NCI-H460 (cell line): ENCODE measurements at regions not wholly inside any gene's neighbourhood (a gene's known extent, or its start where the extent isn't known, plus 50 kb on each side); places are given as distances from the start of the nearest gene placed in this dataset.

Experiments used
- DNase-seq: peaks from one replicate; pipeline ENCODE4 v3.0.0-alpha.2; 2016; ENCODE audit warnings: low read depth; ENCODE audit errors: extremely low read depth

DNA sequence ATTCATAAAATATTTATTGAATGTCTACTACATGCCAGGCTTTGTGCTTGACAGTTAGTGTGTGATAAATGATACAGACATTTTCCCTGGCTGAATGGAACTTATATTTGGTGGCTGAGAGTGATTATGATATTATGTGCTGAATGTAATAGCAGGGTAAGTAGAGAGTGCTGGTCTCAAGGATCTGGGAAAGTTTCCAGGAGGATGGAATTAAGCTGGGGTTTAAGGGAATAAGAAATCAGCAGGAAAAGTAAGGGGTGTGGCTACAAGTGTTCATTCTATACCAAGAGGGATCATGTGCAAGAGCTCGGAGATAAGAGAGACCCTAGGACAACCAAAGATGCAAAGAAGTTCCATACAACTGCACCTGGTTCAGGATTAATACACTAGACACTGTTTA is 500.1 kb upstream of the CFAP20DC start:
- DNase-seq, result no peak

DNA sequence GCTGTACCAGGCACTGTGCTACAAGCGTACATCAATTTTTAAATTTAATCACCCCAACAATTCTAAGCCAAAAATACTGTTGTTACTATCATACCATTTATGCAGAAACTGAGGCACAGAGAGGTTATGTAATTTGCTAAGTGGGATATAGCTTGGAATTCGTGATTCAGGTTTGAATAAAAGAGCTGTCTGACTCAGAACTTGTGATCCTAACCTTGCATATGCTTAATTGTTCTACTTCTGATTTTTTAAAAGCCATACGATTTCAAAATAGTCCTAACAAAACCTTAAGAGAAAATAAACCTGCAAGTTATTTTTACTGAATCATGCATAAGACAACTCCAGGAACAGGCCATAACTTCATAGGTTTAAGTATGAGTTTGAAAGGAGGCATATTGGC is 498.0 kb upstream of the CFAP20DC start:
- DNase-seq, result no peak

DNA sequence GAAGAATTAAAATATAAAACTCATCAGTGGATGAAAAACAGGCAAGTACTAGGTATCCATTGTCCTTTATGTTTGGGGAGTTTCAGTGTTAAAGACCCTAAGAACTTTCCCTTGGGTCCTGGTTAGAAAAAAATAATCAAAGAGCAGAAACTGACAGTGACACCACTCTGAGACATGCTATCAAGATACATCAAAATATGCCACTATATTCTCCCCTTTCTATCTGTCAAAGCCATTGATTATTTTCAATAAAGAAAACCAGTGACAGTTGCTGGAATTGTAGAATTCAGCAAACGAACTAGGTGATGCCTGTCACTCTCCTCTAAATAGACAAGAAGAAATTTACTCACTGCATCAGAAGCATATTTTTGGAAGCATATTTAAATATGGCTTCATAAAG is 496.7 kb upstream of the CFAP20DC start:
- DNase-seq, result no peak

DNA sequence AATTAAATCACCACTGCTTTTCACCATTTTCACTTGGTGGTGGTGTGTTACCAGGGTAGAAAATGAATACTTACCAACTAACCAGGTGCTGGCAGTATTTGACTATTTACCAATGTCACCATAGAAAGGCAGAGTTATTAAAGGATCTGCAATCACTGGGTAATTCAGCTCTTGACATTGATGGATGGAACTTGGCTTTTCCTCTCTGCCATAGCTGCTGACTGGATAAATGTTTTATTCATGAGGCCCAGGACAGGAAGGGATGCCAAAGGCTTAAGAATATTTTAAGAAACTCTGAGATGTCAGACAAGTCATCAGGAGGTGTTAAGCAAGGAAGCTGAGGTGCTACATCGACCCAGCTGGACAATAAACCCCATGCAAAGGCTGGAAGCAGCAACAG is 495.5 kb upstream of the CFAP20DC start:
- no peak for DNase-seq

DNA sequence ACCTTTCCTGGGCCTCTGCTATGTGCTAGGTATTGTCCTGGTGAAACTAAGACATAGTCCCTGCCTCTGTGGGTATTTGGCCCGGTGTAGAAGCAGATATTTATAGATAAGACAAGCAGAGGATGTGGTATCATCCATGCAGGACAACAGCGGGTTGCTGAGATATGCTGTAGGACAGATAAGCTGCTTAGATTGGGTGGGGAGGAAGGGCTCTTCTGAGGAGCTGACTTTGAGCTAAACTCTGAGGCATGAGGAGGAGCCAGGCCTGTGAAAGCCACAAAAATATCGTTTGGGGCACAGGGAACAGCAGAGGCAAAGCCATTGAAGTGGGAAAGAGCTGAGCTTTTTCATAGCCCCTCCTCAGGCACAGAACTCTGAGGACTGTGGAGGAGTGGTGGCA is 492.5 kb upstream of the CFAP20DC start:
- DNase-seq, result no peak

DNA sequence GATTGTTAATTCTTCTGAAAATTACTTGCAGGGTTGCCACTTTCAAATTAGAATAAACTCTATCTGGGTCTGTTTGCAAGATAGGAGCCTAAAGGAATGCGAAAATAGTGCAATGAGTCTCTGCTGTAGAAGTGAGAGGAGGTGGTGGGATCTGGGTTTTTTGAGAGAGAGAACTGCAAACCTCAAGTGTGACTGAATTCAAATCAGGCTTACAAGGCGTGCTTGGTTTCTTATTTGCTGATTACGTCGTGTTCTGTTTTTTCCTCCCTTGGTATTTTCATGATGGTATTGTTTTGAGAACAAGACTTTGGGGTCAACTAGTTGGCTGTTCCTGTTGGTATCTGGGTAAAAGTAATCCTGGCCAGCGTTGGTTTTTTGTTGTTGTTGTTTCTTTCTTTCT is 490.9 kb upstream of the CFAP20DC start:
- DNase-seq, result no peak

DNA sequence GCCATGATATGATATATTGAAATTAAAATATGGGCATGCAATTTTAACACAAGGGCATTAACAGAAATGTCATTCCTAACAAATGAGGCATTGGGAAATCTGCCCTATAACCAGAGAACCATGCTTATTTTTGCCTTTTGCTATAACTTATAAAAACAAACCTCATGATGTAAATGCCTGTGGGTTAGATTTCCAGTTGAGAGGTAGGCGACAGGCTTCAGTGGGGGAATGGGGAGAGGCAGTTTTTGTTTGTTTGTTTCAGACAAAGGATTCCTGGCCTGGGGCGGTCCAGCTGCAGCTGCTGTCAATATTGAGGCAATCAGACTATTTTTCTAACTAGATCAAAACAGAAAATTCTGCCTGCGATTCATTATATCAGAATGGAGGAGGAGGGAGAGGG is 490.4 kb upstream of the CFAP20DC start:
- DNase-seq, result no peak

DNA sequence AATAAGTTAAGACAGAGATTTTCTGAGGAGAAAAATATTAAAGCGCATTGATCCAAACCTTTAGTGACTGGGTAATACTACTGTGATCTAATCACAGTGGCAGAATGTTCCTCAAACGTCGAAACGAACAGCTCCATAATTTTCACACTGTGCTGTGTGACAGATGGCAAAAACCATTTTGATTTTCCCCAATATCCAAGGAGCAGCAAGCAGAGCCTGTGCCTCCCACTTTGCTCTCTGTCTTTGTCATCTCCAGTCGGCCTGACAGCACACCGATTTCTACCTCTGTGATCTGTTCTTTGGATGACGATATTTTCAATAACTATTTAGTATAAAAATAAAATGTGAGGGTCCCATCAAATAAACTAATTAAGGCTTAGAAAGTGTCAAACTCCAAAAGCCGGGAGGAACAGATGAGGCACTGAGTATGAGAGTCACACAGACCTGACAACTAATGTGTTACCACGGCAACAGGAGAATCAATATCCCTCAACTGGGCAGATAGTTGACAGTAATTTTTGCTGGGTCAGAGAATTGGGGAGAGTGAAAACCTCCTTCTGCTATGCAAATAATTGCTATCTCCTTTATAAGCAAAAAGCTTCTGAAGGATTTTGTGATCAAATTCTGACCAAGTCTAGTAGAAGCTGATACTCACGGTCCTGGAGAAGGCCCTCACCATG is 489.1 kb upstream of the CFAP20DC start:
- no peak for DNase-seq

DNA sequence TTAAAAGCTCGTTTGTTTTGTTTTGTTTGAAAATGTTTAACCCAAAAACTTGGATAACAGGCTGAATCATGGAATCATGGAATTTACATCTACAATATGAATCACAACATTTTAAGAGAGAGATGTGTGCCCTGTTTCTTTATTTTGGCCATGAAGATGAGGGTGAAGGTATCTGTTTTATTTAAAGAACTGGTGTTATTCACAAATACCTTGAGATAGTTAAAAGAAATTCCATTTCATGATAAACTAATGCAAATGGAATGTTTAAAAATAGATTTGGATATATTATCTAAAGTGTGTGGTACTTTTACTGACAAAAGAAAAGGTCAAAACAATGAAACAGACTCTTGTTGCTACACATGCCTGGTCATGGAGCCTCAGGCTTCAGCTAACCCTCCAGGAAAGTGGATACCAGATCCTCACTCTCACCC is 486.0 kb upstream of the CFAP20DC start:
- no peak for DNase-seq

DNA sequence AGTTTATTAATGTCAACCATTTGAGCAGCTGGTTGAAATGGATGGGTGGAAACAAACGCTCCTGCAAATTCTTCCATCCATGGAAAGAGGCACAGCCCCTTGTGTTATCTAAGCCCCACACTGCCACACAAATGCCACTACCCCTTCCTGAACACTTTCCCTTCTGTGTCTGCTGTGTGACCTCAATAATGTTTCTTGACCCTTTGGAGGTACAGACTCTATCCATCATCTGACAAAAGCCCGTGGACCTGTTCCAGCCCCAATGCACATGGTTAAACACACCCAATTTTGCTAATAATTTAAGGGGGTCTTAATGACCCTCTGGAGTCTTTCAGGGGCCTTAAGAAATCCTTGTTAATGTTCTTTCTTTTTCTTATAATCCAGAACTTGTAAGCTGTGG is 482.2 kb upstream of the CFAP20DC start:
- DNase-seq, result no peak

DNA sequence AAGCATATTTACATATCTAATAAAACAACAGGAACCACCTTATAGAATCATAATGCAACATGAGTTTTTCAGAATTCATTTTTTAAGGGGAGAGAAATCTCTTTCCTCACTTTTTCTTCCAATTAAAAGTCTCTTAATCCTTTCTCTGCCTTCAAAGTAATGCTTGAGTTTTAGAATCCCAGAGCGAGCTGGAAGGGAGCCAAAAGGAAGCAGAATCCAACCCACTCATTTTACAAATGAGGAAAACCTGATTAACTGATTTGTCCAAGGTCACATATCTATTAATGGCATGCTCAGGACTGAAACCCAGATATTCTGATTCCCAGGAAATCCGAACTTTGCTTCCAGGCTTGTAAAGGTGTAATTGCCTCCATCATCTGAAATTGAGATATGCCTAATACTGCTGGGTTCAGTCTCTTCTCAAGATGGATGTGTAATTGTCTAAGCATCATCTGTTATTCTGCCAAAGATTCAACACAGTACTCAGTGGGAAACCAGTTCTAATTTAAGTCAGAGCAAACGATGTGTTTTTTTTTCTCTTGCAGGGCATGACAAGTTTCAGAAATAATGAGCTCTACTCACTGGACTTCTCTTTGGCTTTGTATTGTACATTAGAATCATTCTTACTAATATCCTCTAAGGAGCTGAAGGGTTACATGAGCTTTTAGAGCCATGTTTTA is 481.4 kb upstream of the CFAP20DC start:
- no peak for DNase-seq

DNA sequence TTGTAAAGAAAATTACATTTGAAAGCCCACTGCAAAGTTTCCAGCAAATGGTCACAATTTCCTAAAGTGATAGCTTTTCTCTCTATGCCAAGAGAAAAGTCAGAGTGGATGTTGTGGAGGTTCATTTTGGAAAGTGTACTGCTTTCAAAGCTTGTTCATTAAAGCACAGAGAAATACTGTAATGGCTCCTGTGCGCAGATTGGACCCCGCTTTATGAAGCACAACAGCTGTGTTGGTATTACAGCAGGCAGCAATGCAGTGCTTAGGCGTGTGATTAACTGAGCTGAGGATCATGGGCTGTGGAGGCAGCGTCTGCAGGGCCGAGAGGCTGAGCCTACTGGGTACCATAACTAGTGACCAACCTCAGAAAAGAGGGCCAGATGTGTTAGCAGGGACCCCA is 478.4 kb upstream of the CFAP20DC start:
- no peak for DNase-seq

DNA sequence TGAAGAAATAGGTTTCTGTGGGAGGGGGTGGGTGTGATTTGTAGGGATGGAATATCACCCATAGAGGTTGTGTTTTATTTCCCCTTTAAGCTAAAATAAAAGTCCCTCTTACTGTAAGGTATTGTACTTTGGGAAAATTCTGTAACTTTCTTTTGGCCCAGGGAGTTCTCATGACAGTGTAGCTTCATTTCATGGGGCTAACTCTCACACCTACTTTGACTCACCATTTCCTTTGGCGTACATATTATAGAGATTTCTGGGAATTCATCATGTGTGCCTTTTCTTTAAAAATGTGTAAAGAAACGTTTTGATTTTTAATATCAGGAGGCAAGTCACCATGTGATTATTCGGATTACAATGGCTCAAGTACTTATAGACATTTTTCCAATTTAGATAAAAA is 477.7 kb upstream of the CFAP20DC start:
- no peak for DNase-seq

DNA sequence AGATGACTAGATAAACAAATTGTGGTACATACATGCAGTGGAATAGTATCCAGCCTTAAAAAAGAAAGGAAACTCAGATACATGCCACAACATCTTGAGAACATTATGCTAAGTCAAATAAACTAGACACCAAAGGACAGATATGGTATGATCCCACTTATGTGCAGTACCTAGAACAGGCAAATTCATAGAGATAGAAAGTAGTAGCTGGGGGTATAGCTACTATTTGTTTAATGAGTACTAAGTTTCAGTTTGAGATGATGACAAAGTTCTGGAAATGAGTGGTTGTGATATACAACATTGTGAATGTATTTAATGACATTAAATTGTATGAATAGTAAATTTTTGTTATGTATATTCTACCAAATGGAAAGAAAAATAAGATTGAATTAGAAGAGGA is 477.2 kb upstream of the CFAP20DC start:
- DNase-seq, result no peak

DNA sequence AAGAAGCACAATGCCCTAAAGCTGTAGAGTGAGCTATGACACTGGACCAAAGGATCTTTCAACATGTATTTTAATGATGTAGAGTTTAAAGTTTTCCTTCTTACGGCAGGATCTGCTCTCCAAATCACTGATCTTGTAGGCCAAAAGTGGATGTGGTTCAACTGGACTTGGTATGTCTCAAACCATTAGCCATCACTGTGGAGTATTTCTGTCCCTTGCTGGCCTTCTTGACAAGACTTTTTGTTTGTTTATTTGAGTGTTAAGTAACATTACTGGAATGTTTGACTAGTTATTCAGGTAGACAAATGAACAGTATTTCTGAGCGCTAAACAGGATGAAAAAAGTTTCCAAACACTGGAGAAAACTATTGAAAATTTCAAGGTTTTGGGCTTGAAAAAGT is 472.7 kb upstream of the CFAP20DC start:
- no peak for DNase-seq

DNA sequence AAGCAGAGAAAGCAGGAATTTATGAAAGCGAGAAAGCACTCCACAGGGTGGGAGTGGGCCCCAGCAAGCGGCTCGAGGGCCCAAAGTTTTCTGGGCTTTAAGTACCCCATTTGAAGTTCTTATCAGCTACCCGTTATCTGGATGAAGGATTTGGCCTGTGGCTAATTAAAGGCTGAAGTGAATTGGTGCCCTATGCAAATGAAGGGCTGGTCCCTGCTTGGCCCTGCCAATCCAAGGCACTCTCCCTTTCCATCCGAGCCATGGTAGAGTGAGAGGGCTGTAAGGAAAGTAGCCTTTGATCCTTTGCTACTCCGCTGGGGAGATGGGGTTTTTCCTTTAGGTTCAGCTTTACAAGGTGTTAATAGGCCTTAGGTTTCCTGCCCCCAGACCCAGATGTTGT is 469.3 kb upstream of the CFAP20DC start:
- no peak for DNase-seq

DNA sequence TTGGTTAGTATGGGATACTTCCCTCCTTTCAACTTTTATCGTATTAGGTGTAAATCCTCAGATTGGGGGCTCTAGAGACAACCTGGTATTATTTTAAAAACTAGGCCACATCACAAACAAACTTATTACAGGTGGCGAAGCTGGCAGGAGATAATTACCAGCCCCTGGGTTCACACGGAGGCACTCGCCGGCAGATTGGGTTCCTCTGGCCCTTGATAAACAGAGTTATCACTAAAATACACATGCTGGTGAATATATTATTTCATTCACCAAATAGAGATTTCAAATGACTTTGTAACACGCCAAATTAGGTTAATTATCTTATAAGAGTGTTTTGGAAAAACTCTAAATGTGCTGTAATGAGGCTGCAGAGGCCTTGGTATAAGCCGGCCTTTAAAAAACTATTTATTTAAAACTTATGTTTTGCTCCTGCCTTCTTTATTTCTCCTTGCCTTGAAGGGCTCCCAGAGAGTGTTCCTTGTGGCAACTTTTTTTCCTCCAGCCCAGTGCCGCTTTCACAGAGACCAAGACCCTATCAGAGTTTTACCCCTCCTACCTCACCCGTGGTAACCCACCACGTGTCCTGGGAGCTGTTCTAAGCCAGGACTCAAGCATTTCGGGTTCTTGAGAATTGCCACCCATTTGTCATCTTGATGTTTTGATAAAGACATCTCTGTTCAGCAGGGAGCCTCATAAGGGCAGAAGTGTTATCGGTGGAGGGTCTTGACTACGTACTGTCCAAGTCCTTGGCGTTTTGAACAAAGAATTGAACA is 468.6 kb upstream of the CFAP20DC start:
- DNase-seq, result no peak

DNA sequence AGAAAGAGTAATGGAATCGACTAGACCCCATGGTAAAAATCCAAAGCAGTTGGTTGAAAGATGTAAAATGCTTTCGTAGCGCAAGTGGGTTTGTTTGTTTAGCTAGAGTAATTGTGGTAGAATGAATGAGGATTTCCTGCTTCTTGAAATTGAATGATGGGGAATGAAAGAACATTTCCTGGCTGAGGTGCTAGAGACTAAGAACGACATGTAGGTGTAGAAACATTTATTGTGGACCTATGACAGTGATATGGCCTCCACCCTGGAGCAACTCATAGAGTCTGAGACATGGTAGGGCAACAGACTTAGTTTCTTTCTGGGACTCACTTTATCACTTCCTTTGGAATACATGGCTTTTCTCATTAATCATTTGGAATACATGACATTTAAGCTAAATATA is 467.6 kb upstream of the CFAP20DC start:
- DNase-seq, result no peak

DNA sequence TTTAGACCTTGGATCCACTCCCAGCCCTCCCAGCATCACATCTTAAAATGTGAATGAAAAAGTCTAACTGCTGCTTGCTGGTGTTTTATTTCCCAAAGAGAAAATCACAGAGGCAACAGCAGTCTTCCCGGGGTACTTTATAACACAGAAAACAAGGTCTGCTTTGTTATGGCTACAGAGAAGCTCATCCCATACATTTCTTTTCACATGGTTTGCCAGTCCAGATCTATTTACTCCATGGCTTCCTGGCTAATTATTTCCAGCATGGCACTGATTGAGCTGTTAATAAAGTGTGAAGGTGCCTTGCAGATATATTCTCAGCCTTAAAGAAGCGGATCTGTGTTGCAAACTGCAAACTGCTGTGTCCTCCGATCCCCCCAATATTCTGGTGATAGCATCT is 466.1 kb upstream of the CFAP20DC start:
- DNase-seq, result no peak

DNA sequence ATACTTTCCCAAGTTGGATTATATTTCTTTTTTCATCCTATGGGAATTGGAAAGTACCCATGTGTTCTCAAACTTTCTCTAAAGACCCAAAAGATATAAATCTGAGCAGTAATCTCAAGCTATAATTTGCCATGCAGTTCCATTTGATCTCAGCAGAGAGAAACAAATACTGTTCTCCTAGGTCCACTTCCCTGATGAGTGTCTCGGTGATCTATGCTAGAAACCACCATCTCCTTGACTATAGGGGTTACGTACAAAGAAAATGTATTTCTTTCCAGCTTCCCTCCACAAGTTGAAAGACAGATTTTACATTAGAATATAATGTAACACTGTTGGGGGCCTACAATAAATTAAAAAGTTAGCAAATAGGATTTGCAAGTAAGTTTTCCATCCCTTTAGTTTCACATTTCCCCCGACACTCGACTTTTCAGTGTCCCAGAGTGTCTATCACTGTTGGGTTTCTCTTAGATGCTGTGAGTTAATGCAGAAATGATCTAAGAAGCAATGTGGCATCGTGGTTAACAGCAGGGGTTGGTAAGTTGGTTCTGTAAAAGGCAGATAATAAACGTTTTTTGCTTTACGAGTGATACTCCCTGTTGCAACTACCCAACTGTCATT is 465.1 kb upstream of the CFAP20DC start:
- DNase-seq, result no peak

DNA sequence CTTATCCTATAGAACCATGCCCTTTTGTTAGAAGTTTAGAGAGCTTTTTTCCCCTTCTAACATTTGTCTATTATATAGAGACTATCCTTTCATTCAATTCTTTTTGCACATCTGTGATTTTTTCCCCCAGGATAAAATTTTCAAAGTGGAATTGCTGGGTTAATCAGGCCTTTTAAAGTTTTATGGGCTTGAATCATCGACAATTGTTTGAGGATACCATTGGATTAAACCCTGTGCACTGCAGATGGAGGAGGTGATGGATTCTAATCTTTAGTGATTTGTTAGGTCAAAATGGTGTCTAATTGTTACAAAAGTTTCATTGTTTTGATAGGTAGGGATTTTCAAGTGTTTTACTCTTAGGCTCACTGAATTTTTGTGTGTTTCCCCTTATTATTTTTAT is 463.7 kb upstream of the CFAP20DC start:
- no peak for DNase-seq

DNA sequence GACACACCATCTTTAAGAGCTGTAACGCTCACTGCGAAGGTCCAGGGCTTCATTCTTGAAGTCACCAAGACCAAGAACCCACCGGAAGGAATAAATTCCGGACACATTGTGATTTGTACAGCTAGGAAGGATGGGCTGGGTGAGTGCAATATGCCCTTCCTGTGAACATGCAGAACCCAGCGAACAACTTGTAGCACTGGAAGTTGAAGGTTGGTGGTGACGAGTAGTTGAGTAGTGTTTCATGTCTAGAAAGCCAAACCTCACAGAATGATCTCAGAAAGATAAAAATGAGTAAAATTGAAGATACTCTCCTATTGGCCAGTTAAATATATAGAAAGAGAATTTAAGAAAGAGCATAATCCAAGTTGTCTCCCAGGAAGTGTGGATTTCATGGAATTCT is 462.2 kb upstream of the CFAP20DC start:
- no peak for DNase-seq
